HepG2 (cell line): ENCODE measurements at regions not wholly inside any gene's neighbourhood (a gene's known extent, or its start where the extent isn't known, plus 50 kb on each side); places are given as distances from the start of the nearest gene placed in this dataset.

Source experiments
- ATAC-seq: fragments of 200-7000 bp; cut with Tn5 transposase; 3 replicates; pipeline ENCODE4 v1.9.1; 2020; ENCODE audit warnings: mild to moderate bottlenecking, moderate library complexity
- BruUV-seq: library from RNA; stranded (reverse); fragments of 400-500 nt; replicated peaks from 2 replicates; lab custom pipeline; 2021; lab: Mats Ljungman, UMichigan
- CTCF ChIA-PET: fragments of 300-600 bp; formaldehyde crosslinking; extraction: SDS; loops from one replicate; lab custom pipeline; 2021; ENCODE audit warnings: low total read pairs, inconsistent platforms, low intra/inter-chr PET ratio; lab: Yijun Ruan, JAX
- POLR2A ChIA-PET: fragments of 350-600 bp; sonication (Branson Sonifier 250); formaldehyde crosslinking; loops from one replicate; lab custom pipeline; 2020; ENCODE audit warnings: antibody characterized with exemption, inconsistent platforms; lab: Yijun Ruan, JAX
- DNase-seq: peaks from one replicate; pipeline ENCODE4 v3.0.0-alpha.2; 2015; ENCODE audit warnings: low spot score
- FAIRE-seq: peaks from 3 replicates; lab custom pipeline; 2011; peaks lifted over from hg19 to GRCh38; lab: Jason Lieb, UNC
- H2AFZ ChIP-seq: one replicate; pipeline ENCODE4 v1.6.1; 2011; ENCODE audit warnings: low read length, inconsistent platforms
- H3K27ac ChIP-seq: fragments of 300-600 bp; 3 replicates; pipeline ENCODE4 v1.8.0; 2011; ENCODE audit warnings: mixed run types, mild to moderate bottlenecking, mixed read lengths, low read length, inconsistent platforms; ENCODE audit not compliant: insufficient read depth; ENCODE audit errors: extremely low read length
- H3K27me3 ChIP-seq, 2 experiments: fragments of 200-600 bp in 1 of 2; 2 replicates in 1 of 2; 3 replicates in 1 of 2; pipeline versions ENCODE4 v1.6.0 to v1.8.0; 2011; ENCODE audit warnings: low read length in 2 of 2, mild to moderate bottlenecking in 2 of 2, moderate library complexity in 2 of 2, inconsistent platforms in 1 of 2; ENCODE audit not compliant: insufficient read depth in 2 of 2, control insufficient read depth in 1 of 2
- H3K36me3 ChIP-seq, 2 experiments: fragments of 200-600 bp in 1 of 2; replicated peaks in 1 of 2; 2 replicates in 1 of 2; 3 replicates in 1 of 2; pipeline versions ENCODE4 v1.5.1 to v1.8.0; 2011; ENCODE audit warnings: low read length in 2 of 2, inconsistent platforms in 1 of 2; ENCODE audit not compliant: insufficient read depth in 2 of 2, control insufficient read depth in 1 of 2
- H3K4me1 ChIP-seq: 2 replicates; pipeline ENCODE4 v1.5.1; 2012; ENCODE audit warnings: low read length, inconsistent platforms; ENCODE audit not compliant: insufficient read depth
- H3K4me2 ChIP-seq: 2 replicates; pipeline ENCODE4 v1.6.0; 2011; ENCODE audit warnings: low read depth, low read length, inconsistent platforms
- H3K4me3 ChIP-seq, 3 experiments: fragments of 200-600 bp in 1 of 3; sonication (generic), shearing (Covaris generic) in 1 of 3; replicated peaks in 1 of 3; 2 replicates each; pipeline ENCODE4 v1.5.1; 2011 to 2016; ENCODE audit warnings: low read length in 3 of 3, inconsistent platforms in 2 of 3, low read depth in 2 of 3, mild to moderate bottlenecking in 2 of 3, control low read depth in 1 of 3, mixed read lengths in 1 of 3; ENCODE audit not compliant: insufficient read depth in 1 of 3
- H3K79me2 ChIP-seq: one replicate; pipeline ENCODE4 v1.6.1; 2011; ENCODE audit warnings: low read length, inconsistent platforms; ENCODE audit not compliant: insufficient read depth
- H3K9ac ChIP-seq: 2 replicates; pipeline ENCODE4 v1.6.0; 2011; ENCODE audit warnings: mild to moderate bottlenecking, low read depth, low read length, inconsistent platforms; ENCODE audit not compliant: insufficient read depth
- H3K9me3 ChIP-seq: 2 replicates; pipeline ENCODE4 v1.5.1; 2012; ENCODE audit warnings: mild to moderate bottlenecking, low read length
- H4K20me1 ChIP-seq: 2 replicates; pipeline ENCODE4 v1.6.0; 2011; ENCODE audit warnings: inconsistent platforms, mild to moderate bottlenecking, low read length, moderate library complexity; ENCODE audit not compliant: insufficient read depth
- ELF1 ChIP-seq: sonication (generic); formaldehyde crosslinking; IDR thresholded peaks from 2 replicates; pipeline ENCODE4 v1.4.0; 2020; ENCODE audit warnings: missing genetic modification reagents
- KAT8 ChIP-seq: IDR thresholded peaks from 2 replicates; pipeline ENCODE4 v1.6.1; 2016; ENCODE audit warnings: missing genetic modification reagents, missing compliant biosample characterization
- PREB ChIP-seq: sonication (generic); formaldehyde crosslinking; IDR thresholded peaks from 2 replicates; pipeline ENCODE4 v1.4.0; 2020; ENCODE audit warnings: missing genetic modification reagents
- ZNF234 ChIP-seq: sonication (generic); formaldehyde crosslinking; conservative IDR thresholded peaks from 2 replicates; pipeline ENCODE4 v1.5.1; 2020; ENCODE audit warnings: mild to moderate bottlenecking, missing genetic modification reagents
- ZNF747 ChIP-seq: sonication (generic); formaldehyde crosslinking; IDR thresholded peaks from 2 replicates; pipeline ENCODE4 v1.8.1; 2023; ENCODE audit warnings: missing genetic modification reagents, mild to moderate bottlenecking, borderline replicate concordance
- ZNF772 ChIP-seq: sonication (generic); formaldehyde crosslinking; IDR thresholded peaks from 2 replicates; pipeline ENCODE4 v1.5.0; 2020; ENCODE audit warnings: mild to moderate bottlenecking, missing genetic modification reagents
- WGBS: methylation state at CpG from one replicate; pipeline ENCODE4 v1.1.6; 2017; ENCODE audit warnings: low lambda C conversion rate; 5-methylcytosine and 5-hydroxymethylcytosine counted together
- in situ Hi-C: cut with HindIII; loops from 2 replicates; pipeline ENCODE4 v1.10.0; 2017; ENCODE audit warnings: low pct_unique_long_range_greater_than_20kb; ENCODE audit not compliant: extremely low pct_ligation_motif_present
- intact Hi-C: fragments of 100-400 bp; cut with micrococcal nuclease; formaldehyde crosslinking; loops from one replicate; pipeline ENCODE4 v1.10.0; 2022; ENCODE audit not compliant: unreplicated experiment
- TF ChIP-seq, protein P1 (sequence below): sonication (generic); formaldehyde crosslinking; IDR thresholded peaks from 2 replicates; pipeline ENCODE4 v1.4.0; 2020; ENCODE audit warnings: missing genetic modification reagents, mild to moderate bottlenecking, borderline replicate concordance
- TF ChIP-seq, protein P2 (sequence below): sonication (generic); formaldehyde crosslinking; IDR thresholded peaks from 2 replicates; pipeline ENCODE4 v1.4.0; 2020; ENCODE audit warnings: low read depth, mild to moderate bottlenecking, missing genetic modification reagents
- TF ChIP-seq, protein P3 (sequence below): sonication (generic); formaldehyde crosslinking; IDR thresholded peaks from 2 replicates; pipeline ENCODE4 v1.4.0; 2020; ENCODE audit warnings: missing genetic modification reagents

GRCh38 chr6:126541806-126542491 lies 202.0 kb downstream of the CENPW start:
- H3K4me3 ChIP-seq, result no peak overlapping the region
- H3K36me3 ChIP-seq, result no peaks in the 10 kb centered on the region
- TF ChIP-seq ZNF234 (CRISPR knock-in tag) (no peak), KAT8 (CRISPR knock-in tag) (no peak), ZNF772 (CRISPR knock-in tag) (no peak), PREB (CRISPR knock-in tag) (no peak), ZNF747 (CRISPR knock-in tag) (no peak), ELF1 (CRISPR knock-in tag) (no peak)
- TF ChIP-seq, protein P1, sequence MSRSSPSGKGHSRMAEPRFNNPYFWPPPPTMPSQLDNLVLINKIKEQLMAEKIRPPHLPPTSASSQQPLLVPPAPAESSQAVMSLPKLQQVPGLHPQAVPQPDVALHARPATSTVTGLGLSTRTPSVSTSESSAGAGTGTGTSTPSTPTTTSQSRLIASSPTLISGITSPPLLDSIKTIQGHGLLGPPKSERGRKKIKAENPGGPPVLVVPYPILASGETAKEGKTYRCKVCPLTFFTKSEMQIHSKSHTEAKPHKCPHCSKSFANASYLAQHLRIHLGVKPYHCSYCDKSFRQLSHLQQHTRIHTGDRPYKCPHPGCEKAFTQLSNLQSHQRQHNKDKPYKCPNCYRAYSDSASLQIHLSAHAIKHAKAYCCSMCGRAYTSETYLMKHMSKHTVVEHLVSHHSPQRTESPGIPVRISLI, result no peak
- TF ChIP-seq, protein P2, sequence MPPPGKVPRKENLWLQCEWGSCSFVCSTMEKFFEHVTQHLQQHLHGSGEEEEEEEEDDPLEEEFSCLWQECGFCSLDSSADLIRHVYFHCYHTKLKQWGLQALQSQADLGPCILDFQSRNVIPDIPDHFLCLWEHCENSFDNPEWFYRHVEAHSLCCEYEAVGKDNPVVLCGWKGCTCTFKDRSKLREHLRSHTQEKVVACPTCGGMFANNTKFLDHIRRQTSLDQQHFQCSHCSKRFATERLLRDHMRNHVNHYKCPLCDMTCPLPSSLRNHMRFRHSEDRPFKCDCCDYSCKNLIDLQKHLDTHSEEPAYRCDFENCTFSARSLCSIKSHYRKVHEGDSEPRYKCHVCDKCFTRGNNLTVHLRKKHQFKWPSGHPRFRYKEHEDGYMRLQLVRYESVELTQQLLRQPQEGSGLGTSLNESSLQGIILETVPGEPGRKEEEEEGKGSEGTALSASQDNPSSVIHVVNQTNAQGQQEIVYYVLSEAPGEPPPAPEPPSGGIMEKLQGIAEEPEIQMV (CRISPR knock-in tag), result no peak
- TF ChIP-seq, protein P3, sequence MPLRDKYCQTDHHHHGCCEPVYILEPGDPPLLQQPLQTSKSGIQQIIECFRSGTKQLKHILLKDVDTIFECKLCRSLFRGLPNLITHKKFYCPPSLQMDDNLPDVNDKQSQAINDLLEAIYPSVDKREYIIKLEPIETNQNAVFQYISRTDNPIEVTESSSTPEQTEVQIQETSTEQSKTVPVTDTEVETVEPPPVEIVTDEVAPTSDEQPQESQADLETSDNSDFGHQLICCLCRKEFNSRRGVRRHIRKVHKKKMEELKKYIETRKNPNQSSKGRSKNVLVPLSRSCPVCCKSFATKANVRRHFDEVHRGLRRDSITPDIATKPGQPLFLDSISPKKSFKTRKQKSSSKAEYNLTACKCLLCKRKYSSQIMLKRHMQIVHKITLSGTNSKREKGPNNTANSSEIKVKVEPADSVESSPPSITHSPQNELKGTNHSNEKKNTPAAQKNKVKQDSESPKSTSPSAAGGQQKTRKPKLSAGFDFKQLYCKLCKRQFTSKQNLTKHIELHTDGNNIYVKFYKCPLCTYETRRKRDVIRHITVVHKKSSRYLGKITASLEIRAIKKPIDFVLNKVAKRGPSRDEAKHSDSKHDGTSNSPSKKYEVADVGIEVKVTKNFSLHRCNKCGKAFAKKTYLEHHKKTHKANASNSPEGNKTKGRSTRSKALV (CRISPR knock-in tag), result no peak
- no peaks in the 10 kb centered on the region for H3K27me3 ChIP-seq
- no peak overlapping the region for H3K4me2 ChIP-seq
- H2AFZ ChIP-seq, result no peak overlapping the region
- FAIRE-seq, result no peak
- no TSS peak for BruUV-seq
- no peak overlapping the region for H3K9ac ChIP-seq
- H4K20me1 ChIP-seq, result no peaks in the 10 kb centered on the region
- H3K4me1 ChIP-seq, result no peaks in the 10 kb centered on the region
- ChIA-PET POLR2A (no interaction called here), CTCF (no interaction called here)
- DNase-seq, result no peak
- in situ Hi-C loops, result no loop called here
- WGBS, result 6% methylated on average over 5 of the region's 5 CpGs
- H3K79me2 ChIP-seq, result no peaks in the 10 kb centered on the region
- ATAC-seq, result no peak
- no peak overlapping the region for H3K27ac ChIP-seq
- intact Hi-C loops, result no loop called here
- no peaks in the 10 kb centered on the region for H3K9me3 ChIP-seq
